Parathyroid adenoma (tissue), 2 donors: ENCODE measurements at regions not wholly inside any gene's neighbourhood (a gene's known extent, or its start where the extent isn't known, plus 50 kb on each side); places are given as distances from the start of the nearest gene placed in this dataset.

ENCODE experiments used
- H2AFZ ChIP-seq: fragments of 300-600 bp; sonication (generic); one replicate; pipeline ENCODE4 v1.7.0; 2017; ENCODE audit warnings: antibody characterized with exemption, mild to moderate bottlenecking
- H3K27ac ChIP-seq: fragments of 300-600 bp; sonication (generic); one replicate; pipeline ENCODE4 v1.7.0; 2017
- H3K27me3 ChIP-seq: fragments of 300-600 bp; sonication (generic); one replicate; pipeline ENCODE4 v1.7.0; 2017; ENCODE audit warnings: low read length; ENCODE audit not compliant: control insufficient read depth, insufficient read depth
- H3K36me3 ChIP-seq: fragments of 300-600 bp; sonication (generic); one replicate; pipeline ENCODE4 v1.7.0; 2017; ENCODE audit warnings: low read length; ENCODE audit not compliant: control insufficient read depth, insufficient read depth
- H3K4me1 ChIP-seq: fragments of 300-600 bp; sonication (generic); one replicate; pipeline ENCODE4 v1.7.0; 2017; ENCODE audit warnings: control low read depth
- H3K4me2 ChIP-seq: fragments of 300-600 bp; sonication (generic); one replicate; pipeline ENCODE4 v1.7.0; 2017; ENCODE audit warnings: low read length
- H3K4me3 ChIP-seq: fragments of 300-600 bp; sonication (generic); one replicate; pipeline ENCODE4 v1.7.0; 2017; ENCODE audit warnings: low read depth, low read length
- H3K79me2 ChIP-seq: fragments of 300-600 bp; sonication (generic); one replicate; pipeline ENCODE4 v1.7.0; 2017; ENCODE audit warnings: control low read depth
- H3K9ac ChIP-seq: fragments of 300-600 bp; sonication (generic); one replicate; pipeline ENCODE4 v1.7.0; 2017; ENCODE audit warnings: mild to moderate bottlenecking
- H3K9me3 ChIP-seq: fragments of 300-600 bp; sonication (generic); one replicate; pipeline ENCODE4 v1.7.0; 2017; ENCODE audit warnings: low read length; ENCODE audit not compliant: control insufficient read depth
- CTCF ChIP-seq: fragments of 300-600 bp; sonication (generic); IDR thresholded peaks from one replicate; pipeline ENCODE4 v1.7.0; 2017; ENCODE audit warnings: antibody characterized with exemption, mild to moderate bottlenecking
- donor health status: primary hyperparathyroidism.

- H2AFZ ChIP-seq = no peak overlapping the region
- no peak overlapping the region for H3K4me2 ChIP-seq
- H3K27ac ChIP-seq = no peak overlapping the region
- TF ChIP-seq CTCF = no peak
- H3K9me3 ChIP-seq = no peaks in the 10 kb centered on the region
- H3K27me3 ChIP-seq = no peaks in the 10 kb centered on the region
- no peak overlapping the region for H3K4me3 ChIP-seq
- H3K79me2 ChIP-seq = no peaks in the 10 kb centered on the region
- no peak overlapping the region for H3K9ac ChIP-seq
- H3K4me1 ChIP-seq = no peaks in the 10 kb centered on the region
- no peaks in the 10 kb centered on the region for H3K36me3 ChIP-seq
These were observed 711.2 kb downstream of the SORCS3 start for GRCh38 chr10:105352281-105352680.

GRCh38 chr10:105351187-105351586 lies 710.1 kb downstream of the SORCS3 start:
- H3K4me3 ChIP-seq = no peak overlapping the region
- TF ChIP-seq CTCF = no peak

GRCh38 chr10:105347487-105347886 lies 706.4 kb downstream of the SORCS3 start:
- no peaks in the 10 kb centered on the region for H3K9me3 ChIP-seq
- TF ChIP-seq CTCF = no peak
- no peak overlapping the region for H3K4me3 ChIP-seq
- H3K36me3 ChIP-seq = no peaks in the 10 kb centered on the region
- no peaks in the 10 kb centered on the region for H3K79me2 ChIP-seq
- H3K27ac ChIP-seq = no peak overlapping the region
- no peaks in the 10 kb centered on the region for H3K27me3 ChIP-seq
- H3K4me2 ChIP-seq = no peak overlapping the region
- no peak overlapping the region for H2AFZ ChIP-seq
- H3K9ac ChIP-seq = no peak overlapping the region
- H3K4me1 ChIP-seq = no peaks in the 10 kb centered on the region

More at GRCh38 chr10:105351187-105351586, 710.1 kb downstream of the SORCS3 start:
- no peaks in the 10 kb centered on the region for H3K79me2 ChIP-seq
- no peaks in the 10 kb centered on the region for H3K36me3 ChIP-seq
- no peak overlapping the region for H3K4me2 ChIP-seq
- H3K27me3 ChIP-seq = no peaks in the 10 kb centered on the region
- H3K27ac ChIP-seq = no peak overlapping the region
- H2AFZ ChIP-seq = no peak overlapping the region
- H3K9me3 ChIP-seq = no peaks in the 10 kb centered on the region
- H3K4me1 ChIP-seq = no peaks in the 10 kb centered on the region
- H3K9ac ChIP-seq = no peak overlapping the region

GRCh38 chr10:105342606-105343005 lies 701.5 kb downstream of the SORCS3 start:
- Histone ChIP-seq H3K4me1 (no peaks in the 10 kb centered on the region), H3K36me3 (no peaks in the 10 kb centered on the region), H2AFZ (no peak overlapping the region), H3K9me3 (no peaks in the 10 kb centered on the region), H3K9ac (no peak overlapping the region), H3K27ac (no peak overlapping the region), H3K4me3 (no peak overlapping the region), H3K79me2 (no peaks in the 10 kb centered on the region), H3K27me3 (no peaks in the 10 kb centered on the region), H3K4me2 (no peak overlapping the region)
- no peak for TF ChIP-seq CTCF

GRCh38 chr10:105339669-105340068 lies 698.6 kb downstream of the SORCS3 start:
- no peak overlapping the region for H2AFZ ChIP-seq
- no peak for TF ChIP-seq CTCF

More at GRCh38 chr10:105339669-105340068, 698.6 kb downstream of the SORCS3 start:
- H3K79me2 ChIP-seq = no peaks in the 10 kb centered on the region
- no peaks in the 10 kb centered on the region for H3K4me1 ChIP-seq
- H3K9ac ChIP-seq = no peak overlapping the region
- no peaks in the 10 kb centered on the region for H3K27me3 ChIP-seq
- no peak overlapping the region for H3K27ac ChIP-seq
- H3K4me3 ChIP-seq = no peak overlapping the region
- H3K36me3 ChIP-seq = no peaks in the 10 kb centered on the region
- no peak overlapping the region for H3K4me2 ChIP-seq
- H3K9me3 ChIP-seq = no peaks in the 10 kb centered on the region
